ENCODE measurements at regions not wholly inside any gene's neighbourhood (a gene's known extent, or its start where the extent isn't known, plus 50 kb on each side); places are given as distances from the start of the nearest gene placed in this dataset.

DNA sequence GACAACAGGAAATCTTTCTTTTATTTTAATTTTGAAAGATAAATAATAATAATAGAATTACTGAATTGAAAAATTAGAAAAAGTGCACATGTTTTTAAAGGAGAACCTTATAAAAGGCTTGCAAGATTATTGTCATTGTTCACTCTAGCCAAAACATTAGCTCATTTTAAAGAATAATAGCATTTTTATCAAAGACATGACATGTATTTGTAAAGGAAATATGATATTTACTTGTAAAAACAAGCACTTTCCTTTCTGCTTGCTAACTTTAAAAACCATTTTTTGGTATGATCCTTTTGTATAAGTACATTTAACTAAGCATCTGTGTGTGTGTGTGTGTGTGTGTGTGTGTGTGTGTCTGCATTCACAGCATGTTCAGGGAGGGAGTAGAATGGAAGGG, 156.3 kb upstream of the C1orf87 start:
- Histone ChIP-seq H3K27me3 (replicated peaks in 2 of 5; ENCODE audit: control insufficient read depth in 4 of 5, insufficient read depth in 5 of 5, low read length in 4 of 5) (no peaks in the 10 kb centered on the region), H3K27ac (ENCODE audit: insufficient read depth in 1 of 2, low read depth in 1 of 2, low read length in 2 of 2, poor library complexity in 1 of 2, severe bottlenecking in 2 of 2) (no peak overlapping the region), H3K4me3 (ENCODE audit: control insufficient read depth in 1 of 7, extremely low read depth in 1 of 7, insufficient read depth in 4 of 7, low read depth in 2 of 7, low read length in 6 of 7) (no peak overlapping the region), H3K4me1 (ENCODE audit: control extremely low read depth in 1 of 4, control insufficient read depth in 4 of 4, insufficient read depth in 4 of 4, low read length in 3 of 4) (no peaks in the 10 kb centered on the region), H3K9me3 (ENCODE audit: control extremely low read depth in 1 of 5, control insufficient read depth in 4 of 5, insufficient read depth in 2 of 5, low read depth in 1 of 5, low read length in 4 of 5) (peaks cover 0 to 5% (median 0%) of the 10 kb centered on the region in 5 experiments), H3K36me3 (ENCODE audit: control insufficient read depth in 4 of 4, insufficient read depth in 4 of 4, low read length in 3 of 4) (no peaks in the 10 kb centered on the region)
- ChIA-PET POLR2A (no interaction called here), CTCF (no interaction called here)
- no peak for DNase-seq

DNA sequence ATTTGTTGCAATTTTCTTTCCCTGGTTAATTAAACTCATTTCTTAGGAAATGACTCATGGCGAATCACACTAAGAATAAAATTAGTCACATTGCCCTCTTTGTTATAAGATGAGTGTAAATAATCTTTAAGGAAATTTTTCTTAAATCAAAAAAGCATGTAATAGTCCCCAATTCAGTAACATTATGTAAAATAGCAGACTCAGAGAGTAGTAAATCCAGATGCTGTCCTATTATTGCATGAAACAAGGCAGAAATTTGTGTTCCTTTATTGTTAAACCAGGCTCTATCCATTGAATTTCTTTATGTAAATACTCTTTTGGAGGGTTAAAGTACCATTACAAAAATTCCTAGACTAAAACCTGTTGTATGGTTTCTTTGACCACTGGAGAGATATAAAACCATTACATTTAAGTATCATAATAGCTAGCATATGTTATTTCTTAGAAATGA, 154.5 kb upstream of the C1orf87 start:
- ChIA-PET POLR2A (no interaction called here), CTCF (no interaction called here)
- H3K36me3 ChIP-seq (ENCODE audit: control insufficient read depth in 4 of 4, insufficient read depth in 4 of 4, low read length in 3 of 4) = no peaks in the 10 kb centered on the region
- no peak overlapping the region for H3K27ac ChIP-seq (ENCODE audit: insufficient read depth in 1 of 2, low read depth in 1 of 2, low read length in 2 of 2, poor library complexity in 1 of 2, severe bottlenecking in 2 of 2)
- H3K27me3 ChIP-seq (replicated peaks in 2 of 5; ENCODE audit: control insufficient read depth in 4 of 5, insufficient read depth in 5 of 5, low read length in 4 of 5) = no peaks in the 10 kb centered on the region
- peaks cover 0 to 5% (median 0%) of the 10 kb centered on the region in 5 experiments for H3K9me3 ChIP-seq (ENCODE audit: control extremely low read depth in 1 of 5, control insufficient read depth in 4 of 5, insufficient read depth in 2 of 5, low read depth in 1 of 5, low read length in 4 of 5)
- no peaks in the 10 kb centered on the region for H3K4me1 ChIP-seq (ENCODE audit: control extremely low read depth in 1 of 4, control insufficient read depth in 4 of 4, insufficient read depth in 4 of 4, low read length in 3 of 4)
- no peak for DNase-seq
- WGBS (ENCODE audit: insufficient coverage) = no CpG with 5 or more reads among the region's 1 CpG
- H3K4me3 ChIP-seq (ENCODE audit: control insufficient read depth in 1 of 7, extremely low read depth in 1 of 7, insufficient read depth in 4 of 7, low read depth in 2 of 7, low read length in 6 of 7) = no peak overlapping the region

- no peaks in the 10 kb centered on the region for H3K36me3 ChIP-seq (ENCODE audit: control insufficient read depth in 4 of 4, insufficient read depth in 4 of 4, low read length in 3 of 4)
- ChIA-PET CTCF (no interaction called here), POLR2A (no interaction called here)
- no peak for DNase-seq
- no peak overlapping the region for H3K4me3 ChIP-seq (ENCODE audit: control insufficient read depth in 1 of 7, extremely low read depth in 1 of 7, insufficient read depth in 4 of 7, low read depth in 2 of 7, low read length in 6 of 7)
- H3K4me1 ChIP-seq (ENCODE audit: control extremely low read depth in 1 of 4, control insufficient read depth in 4 of 4, insufficient read depth in 4 of 4, low read length in 3 of 4) = no peaks in the 10 kb centered on the region
- peaks cover 0 to 5% (median 0%) of the 10 kb centered on the region in 5 experiments for H3K9me3 ChIP-seq (ENCODE audit: control extremely low read depth in 1 of 5, control insufficient read depth in 4 of 5, insufficient read depth in 2 of 5, low read depth in 1 of 5, low read length in 4 of 5)
- H3K27ac ChIP-seq (ENCODE audit: insufficient read depth in 1 of 2, low read depth in 1 of 2, low read length in 2 of 2, poor library complexity in 1 of 2, severe bottlenecking in 2 of 2) = no peak overlapping the region
- no peaks in the 10 kb centered on the region for H3K27me3 ChIP-seq (replicated peaks in 2 of 5; ENCODE audit: control insufficient read depth in 4 of 5, insufficient read depth in 5 of 5, low read length in 4 of 5)
Measured at GRCh38 chr1:60227601-60228000, 154.0 kb upstream of the C1orf87 start.

DNA sequence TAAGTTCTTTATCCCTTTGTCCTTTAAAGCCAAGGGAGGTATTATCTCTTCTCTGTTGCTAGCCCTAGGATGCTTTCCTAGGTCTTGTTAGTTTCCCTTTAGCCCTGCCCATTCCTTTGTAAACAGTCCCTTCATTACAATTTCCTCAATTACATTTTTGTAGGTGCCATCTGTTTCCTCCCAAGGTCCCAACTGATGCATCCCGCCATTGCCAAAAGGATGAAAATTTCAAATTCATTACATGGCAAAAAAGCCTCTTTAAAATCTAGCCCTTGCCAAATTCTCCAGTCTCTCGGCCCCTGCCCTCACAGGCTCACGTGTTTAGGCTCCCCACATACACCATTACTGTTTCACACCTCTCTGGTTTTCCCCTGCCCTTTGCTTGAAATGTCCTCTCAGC, 151.9 kb upstream of the C1orf87 start:
- H3K27me3 ChIP-seq (replicated peaks in 2 of 5; ENCODE audit: control insufficient read depth in 4 of 5, insufficient read depth in 5 of 5, low read length in 4 of 5) = no peaks in the 10 kb centered on the region
- 92% methylated on average over 3 of the region's 3 CpGs for WGBS (ENCODE audit: insufficient coverage)
- no peaks in the 10 kb centered on the region for H3K36me3 ChIP-seq (ENCODE audit: control insufficient read depth in 4 of 4, insufficient read depth in 4 of 4, low read length in 3 of 4)
- no peak for DNase-seq
- ChIA-PET CTCF (no interaction called here), POLR2A (no interaction called here)
- H3K4me1 ChIP-seq (ENCODE audit: control extremely low read depth in 1 of 4, control insufficient read depth in 4 of 4, insufficient read depth in 4 of 4, low read length in 3 of 4) = no peaks in the 10 kb centered on the region
- no peak overlapping the region for H3K4me3 ChIP-seq (ENCODE audit: control insufficient read depth in 1 of 7, extremely low read depth in 1 of 7, insufficient read depth in 4 of 7, low read depth in 2 of 7, low read length in 6 of 7)
- H3K27ac ChIP-seq (ENCODE audit: insufficient read depth in 1 of 2, low read depth in 1 of 2, low read length in 2 of 2, poor library complexity in 1 of 2, severe bottlenecking in 2 of 2) = no peak overlapping the region
- peaks cover 0 to 5% (median 0%) of the 10 kb centered on the region in 5 experiments for H3K9me3 ChIP-seq (ENCODE audit: control extremely low read depth in 1 of 5, control insufficient read depth in 4 of 5, insufficient read depth in 2 of 5, low read depth in 1 of 5, low read length in 4 of 5)

DNA sequence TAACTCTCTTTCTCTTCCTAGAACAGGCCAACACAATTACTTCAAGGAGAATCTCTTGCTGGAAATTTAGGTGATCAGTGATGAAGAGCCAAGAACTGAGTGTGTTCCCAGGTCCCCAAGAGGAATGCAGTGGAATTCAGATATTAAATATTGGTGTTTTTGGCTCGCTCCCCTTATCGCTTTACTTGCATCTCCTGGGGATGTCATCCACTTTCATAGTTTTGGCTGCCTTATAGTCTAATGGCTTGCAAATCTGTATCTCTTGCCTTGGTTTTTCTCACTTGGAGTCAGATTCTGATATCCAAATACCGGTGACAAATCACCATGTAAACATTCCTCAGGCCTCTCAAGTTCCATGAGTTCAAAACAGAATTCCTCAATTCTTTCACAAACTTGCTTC, 151.0 kb upstream of the C1orf87 start:
- DNase-seq = no peak
- POLR2A ChIA-PET = no interaction called here
- Histone ChIP-seq H3K27me3 (replicated peaks in 2 of 5; ENCODE audit: control insufficient read depth in 4 of 5, insufficient read depth in 5 of 5, low read length in 4 of 5) (no peaks in the 10 kb centered on the region), H3K36me3 (ENCODE audit: control insufficient read depth in 4 of 4, insufficient read depth in 4 of 4, low read length in 3 of 4) (no peaks in the 10 kb centered on the region), H3K4me1 (ENCODE audit: control extremely low read depth in 1 of 4, control insufficient read depth in 4 of 4, insufficient read depth in 4 of 4, low read length in 3 of 4) (no peaks in the 10 kb centered on the region), H3K4me3 (ENCODE audit: control insufficient read depth in 1 of 7, extremely low read depth in 1 of 7, insufficient read depth in 4 of 7, low read depth in 2 of 7, low read length in 6 of 7) (no peak overlapping the region), H3K9me3 (ENCODE audit: control extremely low read depth in 1 of 5, control insufficient read depth in 4 of 5, insufficient read depth in 2 of 5, low read depth in 1 of 5, low read length in 4 of 5) (peaks cover 0 to 4% (median 0%) of the 10 kb centered on the region in 5 experiments), H3K27ac (ENCODE audit: insufficient read depth in 1 of 2, low read depth in 1 of 2, low read length in 2 of 2, poor library complexity in 1 of 2, severe bottlenecking in 2 of 2) (no peak overlapping the region)
- 93% methylated on average over 3 of the region's 3 CpGs for WGBS (ENCODE audit: insufficient coverage)
- CTCF ChIA-PET = no interaction called here

DNA sequence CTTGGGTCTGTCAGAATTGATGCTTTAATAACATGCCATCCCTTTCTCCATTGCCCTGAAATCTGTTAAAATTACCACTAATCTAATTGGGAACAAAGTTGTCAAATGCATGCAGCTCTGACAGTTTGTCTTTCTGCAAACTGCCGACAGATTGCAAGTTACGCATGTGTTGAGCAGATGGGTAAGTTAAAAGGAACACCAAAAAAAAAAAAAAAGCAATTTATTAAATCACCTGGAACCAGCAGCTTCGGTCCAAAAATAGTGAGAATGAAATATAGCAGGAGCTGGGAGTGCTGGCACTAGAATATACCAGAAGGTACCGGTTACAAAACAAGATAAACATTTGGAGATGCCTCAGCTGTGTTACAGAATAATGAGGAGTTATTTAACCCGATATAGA, 149.6 kb upstream of the C1orf87 start:
- H3K4me3 ChIP-seq (ENCODE audit: control insufficient read depth in 1 of 7, extremely low read depth in 1 of 7, insufficient read depth in 4 of 7, low read depth in 2 of 7, low read length in 6 of 7) = no peak overlapping the region
- DNase-seq = no peak
- 96% methylated on average over 3 of the region's 5 CpGs for WGBS (ENCODE audit: insufficient coverage)
- ChIA-PET POLR2A (no interaction called here), CTCF (no interaction called here)
- H3K27me3 ChIP-seq (replicated peaks in 2 of 5; ENCODE audit: control insufficient read depth in 4 of 5, insufficient read depth in 5 of 5, low read length in 4 of 5) = no peaks in the 10 kb centered on the region
- no peaks in the 10 kb centered on the region for H3K4me1 ChIP-seq (ENCODE audit: control extremely low read depth in 1 of 4, control insufficient read depth in 4 of 4, insufficient read depth in 4 of 4, low read length in 3 of 4)
- H3K36me3 ChIP-seq (ENCODE audit: control insufficient read depth in 4 of 4, insufficient read depth in 4 of 4, low read length in 3 of 4) = no peaks in the 10 kb centered on the region
- no peaks in the 10 kb centered on the region for H3K9me3 ChIP-seq (ENCODE audit: control extremely low read depth in 1 of 5, control insufficient read depth in 4 of 5, insufficient read depth in 2 of 5, low read depth in 1 of 5, low read length in 4 of 5)
- no peak overlapping the region for H3K27ac ChIP-seq (ENCODE audit: insufficient read depth in 1 of 2, low read depth in 1 of 2, low read length in 2 of 2, poor library complexity in 1 of 2, severe bottlenecking in 2 of 2)

GRCh38 chr1:60222360-60223115, 149.0 kb upstream of the C1orf87 start:
- Histone ChIP-seq H3K36me3 (ENCODE audit: control insufficient read depth in 4 of 4, insufficient read depth in 4 of 4, low read length in 3 of 4) (no peaks in the 10 kb centered on the region), H3K4me3 (ENCODE audit: control insufficient read depth in 1 of 7, extremely low read depth in 1 of 7, insufficient read depth in 4 of 7, low read depth in 2 of 7, low read length in 6 of 7) (no peak overlapping the region), H3K4me1 (ENCODE audit: control extremely low read depth in 1 of 4, control insufficient read depth in 4 of 4, insufficient read depth in 4 of 4, low read length in 3 of 4) (no peaks in the 10 kb centered on the region), H3K9me3 (ENCODE audit: control extremely low read depth in 1 of 5, control insufficient read depth in 4 of 5, insufficient read depth in 2 of 5, low read depth in 1 of 5, low read length in 4 of 5) (no peaks in the 10 kb centered on the region), H3K27me3 (replicated peaks in 2 of 5; ENCODE audit: control insufficient read depth in 4 of 5, insufficient read depth in 5 of 5, low read length in 4 of 5) (no peaks in the 10 kb centered on the region), H3K27ac (ENCODE audit: insufficient read depth in 1 of 2, low read depth in 1 of 2, low read length in 2 of 2, poor library complexity in 1 of 2, severe bottlenecking in 2 of 2) (no peak overlapping the region)
- 90% methylated on average over 8 of the region's 11 CpGs for WGBS (ENCODE audit: insufficient coverage)
- POLR2A ChIA-PET = no interaction called here
- no peak for DNase-seq
- CTCF ChIA-PET = no interaction called here
